B cell (primary cell): ENCODE measurements at regions not wholly inside any gene's neighbourhood (a gene's known extent, or its start where the extent isn't known, plus 50 kb on each side); places are given as distances from the start of the nearest gene placed in this dataset.

Source experiments
- CTCF ChIP-seq: fragments of 200-600 bp; IDR thresholded peaks from one replicate; pipeline ENCODE4 v1.8.0; 2022; ENCODE audit warnings: antibody characterized with exemption, mild to moderate bottlenecking
- EZH2 ChIP-seq: IDR thresholded peaks from 2 replicates; pipeline ENCODE4 v1.6.1; 2012; ENCODE audit warnings: borderline replicate concordance, low read depth, mild to moderate bottlenecking, moderate library complexity, low read length; ENCODE audit not compliant: insufficient read depth, poor library complexity, severe bottlenecking

GRCh38 chr9:129497813-129498450 lies 123.0 kb downstream of the C9orf50 start:
- TF ChIP-seq CTCF = no peak
- no peak for TF ChIP-seq EZH2
